ENCODE measurements at regions not wholly inside any gene's neighbourhood (a gene's known extent, or its start where the extent isn't known, plus 50 kb on each side); places are given as distances from the start of the nearest gene placed in this dataset.
"Not testable (repeated sequence)": the region's sequence is repeated elsewhere in the genome, so short reads cannot be mapped to it uniquely, and the experiment has no call there.

- DNase-seq (ENCODE audit: low read depth), result not testable (repeated sequence)
These were observed 378.3 kb downstream of the HLX start for GRCh38 chr1:221257548-221257947.

DNA sequence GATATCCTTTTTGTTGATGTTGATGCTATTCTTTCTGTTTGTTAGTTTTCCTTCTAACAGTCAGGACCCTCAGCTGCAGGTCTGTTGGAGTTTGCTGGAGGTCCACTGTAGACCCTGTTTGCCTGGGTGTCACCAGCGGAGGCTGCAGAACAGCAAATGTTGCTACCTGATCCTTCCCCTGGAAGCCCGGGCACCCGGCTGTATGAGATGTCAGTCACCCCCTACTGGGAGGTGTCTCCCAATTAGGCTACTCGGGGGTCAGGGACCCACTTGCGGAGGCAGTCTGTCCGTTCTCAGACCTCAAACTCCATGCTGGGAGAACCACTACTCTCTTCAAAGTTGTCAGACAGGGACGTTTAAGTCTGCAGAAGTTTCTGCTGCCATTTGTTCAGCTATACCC is 383.4 kb downstream of the HLX start:
- DNase-seq (ENCODE audit: low read depth), result not testable (repeated sequence)

DNA sequence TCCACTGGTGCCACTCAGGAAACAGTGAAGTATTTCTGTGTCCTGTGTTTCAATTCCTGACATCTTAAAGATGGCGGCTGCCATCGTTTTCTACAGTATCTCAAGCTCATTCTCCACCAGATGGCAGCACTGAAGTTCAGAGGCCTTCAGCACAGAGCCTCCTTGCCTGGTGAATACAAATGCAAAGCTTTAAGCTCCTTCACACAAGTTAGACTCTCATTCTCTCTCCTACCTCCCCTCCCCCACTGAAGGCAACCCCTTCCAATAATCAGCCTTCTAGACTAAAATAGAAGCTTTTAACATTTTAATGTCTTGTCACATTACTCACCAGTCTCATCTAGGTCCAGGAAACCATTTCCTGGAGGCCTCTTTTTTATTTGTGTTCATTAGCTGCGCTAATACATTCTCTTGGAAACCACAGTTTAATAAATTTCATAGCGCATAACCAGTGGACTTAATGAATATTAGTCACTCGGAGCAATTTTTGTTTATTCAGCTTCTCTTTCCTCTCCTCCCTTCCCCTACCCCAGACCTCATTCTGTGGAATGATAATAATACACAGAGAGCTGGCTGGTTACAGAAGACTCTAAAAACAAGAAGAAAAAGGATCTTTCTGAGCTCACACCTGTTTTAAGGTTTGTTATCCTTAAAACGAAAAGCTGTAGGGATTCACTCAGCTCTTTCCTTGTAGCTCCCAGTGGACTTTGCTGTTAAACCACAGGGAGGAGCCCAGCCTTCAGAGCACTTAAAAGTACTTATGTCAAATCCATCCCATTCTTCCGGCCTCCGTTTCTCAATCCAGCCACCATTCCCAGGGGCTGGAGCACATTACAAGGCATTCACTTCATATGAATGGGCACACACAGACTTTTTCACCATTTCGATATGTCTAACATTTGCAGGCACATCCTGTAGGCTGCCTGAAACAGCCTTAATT is 384.9 kb downstream of the HLX start:
- peak; percentile 4 for DNase-seq (ENCODE audit: low read depth)

DNA sequence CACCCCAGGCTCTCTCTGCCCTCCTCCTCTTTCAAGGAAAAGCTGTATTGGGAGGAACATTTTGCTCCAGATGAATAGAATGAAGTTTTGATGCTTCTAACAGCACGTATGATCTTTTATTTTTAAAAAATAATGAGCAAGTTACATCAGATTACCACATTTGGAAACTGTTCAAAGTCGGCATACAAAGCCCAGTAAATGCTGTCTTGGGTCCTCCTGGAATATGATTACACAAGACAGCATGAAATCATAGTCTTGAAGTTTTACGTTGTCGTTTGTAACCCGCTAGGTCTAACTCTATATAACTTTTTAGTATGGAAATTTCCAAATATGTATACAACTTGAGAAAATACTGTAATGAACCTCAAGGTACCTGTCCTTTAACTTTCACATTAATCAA is 385.6 kb downstream of the HLX start:
- DNase-seq (ENCODE audit: low read depth), result no peak

DNA sequence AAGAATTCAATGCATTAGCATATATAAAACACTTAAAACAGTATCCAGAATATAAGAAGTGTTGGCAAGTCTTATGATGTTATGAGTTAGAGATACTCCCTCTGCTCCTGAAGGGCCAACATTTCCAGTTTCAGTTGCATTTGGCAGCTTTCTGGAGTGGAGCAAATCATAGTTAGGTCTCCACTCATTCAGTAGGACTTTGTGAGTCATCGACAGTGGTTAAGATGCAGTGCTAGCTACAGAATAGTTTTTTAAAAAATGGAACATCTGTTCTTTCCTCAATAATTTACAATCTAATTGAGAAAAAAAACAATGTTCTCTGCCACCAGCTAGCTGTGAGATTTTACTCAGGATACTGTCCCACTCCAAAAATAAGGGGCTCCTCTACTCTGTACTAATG is 389.1 kb downstream of the HLX start:
- no peak for DNase-seq (ENCODE audit: low read depth)

DNA sequence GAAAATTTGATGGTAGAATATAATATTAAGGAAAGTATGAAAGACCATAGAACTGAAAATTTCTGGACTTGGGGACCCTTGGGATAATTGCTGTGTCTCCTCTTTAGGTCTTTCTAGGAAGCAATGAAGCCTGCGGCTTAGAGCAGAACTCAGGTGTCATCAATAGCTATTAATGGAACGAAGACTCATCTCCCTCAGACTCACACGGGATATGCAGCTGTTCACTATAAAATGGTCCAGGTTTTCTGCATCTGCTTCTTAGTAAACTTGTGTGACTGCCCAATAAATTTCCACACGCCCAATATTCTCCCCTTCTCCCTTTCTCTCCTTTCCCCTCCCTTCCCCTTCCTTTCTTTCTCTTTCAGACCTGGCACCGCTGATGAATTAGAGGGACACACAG is 392.5 kb downstream of the HLX start:
- no peak for DNase-seq (ENCODE audit: low read depth)

DNA sequence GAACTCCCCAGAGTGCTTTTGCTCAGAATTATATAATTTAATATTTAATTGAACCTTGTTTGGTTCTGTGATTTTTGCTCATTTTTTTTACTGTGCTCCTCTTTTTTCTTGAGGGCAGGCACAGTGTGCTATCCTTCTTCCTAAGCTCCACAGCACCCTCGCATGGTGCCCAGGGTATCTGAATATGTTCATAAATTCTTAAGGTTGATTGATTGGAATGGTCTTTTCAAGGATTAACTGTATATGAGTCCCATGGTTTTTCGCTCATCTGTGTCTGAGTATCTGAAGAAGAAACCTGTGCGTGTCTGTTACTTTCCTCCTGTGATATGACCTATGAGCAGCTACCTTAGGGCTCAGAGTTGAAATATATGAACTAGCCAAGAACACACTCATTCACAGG is 393.7 kb downstream of the HLX start:
- DNase-seq (ENCODE audit: low read depth), result no peak

DNA sequence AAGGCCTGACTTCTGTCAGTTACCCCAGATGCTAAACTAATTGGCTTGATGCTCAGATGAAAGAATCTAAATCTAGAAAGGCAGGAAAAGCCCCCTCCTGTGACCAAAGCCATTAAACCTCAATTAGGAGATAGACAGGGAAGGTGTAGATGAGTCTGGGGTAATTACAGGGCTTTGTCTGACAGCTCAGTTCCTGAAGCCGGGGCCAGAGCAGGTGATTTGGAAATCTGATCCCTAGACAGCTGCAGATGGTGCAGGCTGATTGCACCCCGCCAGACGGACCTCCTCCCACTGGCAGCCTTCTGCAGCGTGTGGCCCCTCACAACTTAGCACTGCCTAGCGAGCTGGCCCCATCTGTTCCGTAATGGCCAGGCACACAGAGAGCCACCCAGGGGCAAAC is 395.1 kb downstream of the HLX start:
- no peak for DNase-seq (ENCODE audit: low read depth)

GRCh38 chr1:221276896-221277409 is 397.7 kb downstream of the HLX start:
- no peak for DNase-seq (ENCODE audit: low read depth)

DNA sequence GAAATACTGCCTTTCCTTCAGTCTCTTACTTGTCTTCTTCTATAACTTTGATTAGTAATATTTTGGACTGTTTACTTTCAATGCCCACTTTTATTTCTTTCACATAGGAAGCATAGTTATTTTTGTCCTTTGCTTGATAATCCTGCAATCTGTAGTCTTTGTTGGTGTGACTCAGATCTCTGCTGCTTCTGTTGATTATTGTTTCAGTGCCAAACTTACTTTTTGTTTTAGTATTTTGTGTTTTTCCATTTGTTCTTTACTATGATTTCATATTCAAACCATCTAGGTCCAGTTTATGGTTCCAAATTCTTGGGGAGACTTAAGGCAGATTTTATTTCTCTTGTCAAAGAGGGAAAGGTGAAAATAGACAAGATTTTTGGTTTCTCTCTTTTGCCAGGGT is 399.9 kb downstream of the HLX start:
- no peak for DNase-seq (ENCODE audit: low read depth)

DNA sequence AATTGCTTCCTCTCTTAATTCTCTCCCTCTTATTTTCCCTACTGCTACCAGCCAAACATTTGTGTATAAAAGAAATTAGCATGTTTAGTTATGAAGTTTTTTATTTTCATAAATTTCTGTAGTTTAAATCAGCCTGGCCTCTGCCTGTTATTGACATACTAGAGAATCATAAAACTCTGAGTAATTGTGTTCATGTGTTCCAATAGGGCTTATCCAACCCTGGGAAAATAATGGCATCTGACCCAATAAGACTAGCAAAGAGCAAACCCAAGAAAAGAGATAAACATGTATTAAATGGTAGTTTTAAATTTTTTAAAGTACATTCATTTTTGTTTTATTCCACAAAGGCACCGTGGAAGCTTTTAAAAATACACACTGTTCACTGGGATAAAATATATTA is 404.3 kb downstream of the HLX start:
- DNase-seq (ENCODE audit: low read depth), result no peak

GRCh38 chr1:221284028-221284427 is 404.8 kb downstream of the HLX start:
- DNase-seq (ENCODE audit: low read depth), result no peak

DNA sequence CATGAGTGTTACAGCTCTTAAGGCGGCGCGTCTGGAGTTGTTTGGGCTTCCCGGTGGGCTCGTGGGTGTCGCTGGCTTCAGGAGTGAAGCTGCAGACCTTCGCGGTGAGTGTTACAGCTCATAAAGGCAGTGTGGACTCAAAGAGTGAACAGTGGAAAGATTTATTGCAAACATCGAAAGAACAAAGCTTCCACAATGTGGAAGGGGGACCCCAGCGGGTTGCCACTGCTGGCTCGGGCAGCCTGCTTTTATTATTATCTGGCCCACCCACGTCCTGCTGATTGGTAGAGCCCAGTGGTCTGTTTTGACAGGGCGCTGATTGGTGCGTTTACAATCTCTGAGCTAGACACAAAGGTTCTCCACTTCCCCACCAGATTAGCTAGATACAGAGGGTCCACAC is 405.7 kb downstream of the HLX start:
- not testable (repeated sequence) for DNase-seq (ENCODE audit: low read depth)

- not testable (repeated sequence) for DNase-seq (ENCODE audit: low read depth)
These were observed 406.4 kb downstream of the HLX start for GRCh38 chr1:221285458-221286210.

DNA sequence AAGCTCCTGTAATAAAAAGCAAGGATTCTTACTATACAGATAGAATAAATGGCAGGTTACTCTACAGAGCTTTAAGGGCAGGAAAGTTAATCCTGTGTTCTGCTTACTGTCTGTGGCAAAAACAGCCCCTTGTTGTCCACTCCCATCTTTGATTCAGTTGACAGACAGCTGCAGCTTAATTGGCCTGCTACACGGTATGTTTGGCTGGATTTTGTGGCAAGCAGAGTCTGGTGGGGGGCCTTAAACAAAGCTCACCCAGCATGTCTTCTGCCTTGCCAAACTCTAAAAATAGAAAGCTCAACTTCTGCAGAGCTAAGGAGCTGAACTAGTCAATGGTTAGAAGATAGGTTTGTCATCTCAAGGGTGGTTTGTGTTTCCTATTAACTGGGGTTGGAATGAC is 407.2 kb downstream of the HLX start:
- DNase-seq (ENCODE audit: low read depth), result no peak

DNA sequence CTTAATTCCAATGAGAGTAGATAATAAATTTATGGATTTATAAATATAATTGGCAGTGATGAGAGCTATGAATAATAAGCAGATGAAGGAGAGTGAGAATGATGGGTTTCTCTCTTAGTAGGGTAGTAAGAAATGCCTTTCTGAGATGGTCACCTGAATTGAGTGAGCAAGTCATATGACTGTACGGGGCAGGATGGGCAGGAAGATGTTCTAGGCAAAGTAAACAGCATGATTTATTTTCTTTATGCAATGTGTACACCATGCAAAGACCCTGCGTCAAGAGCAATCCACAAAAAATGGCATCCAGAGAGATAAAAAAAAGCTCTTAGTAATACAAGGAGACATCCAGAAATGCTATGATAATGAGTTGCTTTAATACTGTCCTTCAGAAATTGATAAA is 409.9 kb downstream of the HLX start:
- no peak for DNase-seq (ENCODE audit: low read depth)

DNA sequence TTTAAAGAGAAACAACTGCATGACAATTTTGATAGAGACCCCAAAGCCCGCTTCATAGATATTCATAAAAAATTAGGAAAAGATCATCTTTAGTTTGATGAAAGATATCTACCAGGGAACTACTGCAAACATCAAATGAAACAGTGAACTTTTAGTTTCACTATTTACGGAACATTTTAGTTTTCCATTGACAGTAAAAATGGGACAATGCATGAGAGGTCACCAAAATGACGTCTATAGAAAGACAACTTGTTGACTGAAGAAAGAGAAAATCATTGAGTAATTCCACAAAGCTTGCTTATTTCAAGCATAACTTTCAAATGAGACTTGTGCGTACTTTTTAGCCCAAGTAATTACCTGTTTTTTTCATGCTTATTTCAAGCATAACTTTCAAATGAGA is 411.4 kb downstream of the HLX start:
- no peak for DNase-seq (ENCODE audit: low read depth)

DNA sequence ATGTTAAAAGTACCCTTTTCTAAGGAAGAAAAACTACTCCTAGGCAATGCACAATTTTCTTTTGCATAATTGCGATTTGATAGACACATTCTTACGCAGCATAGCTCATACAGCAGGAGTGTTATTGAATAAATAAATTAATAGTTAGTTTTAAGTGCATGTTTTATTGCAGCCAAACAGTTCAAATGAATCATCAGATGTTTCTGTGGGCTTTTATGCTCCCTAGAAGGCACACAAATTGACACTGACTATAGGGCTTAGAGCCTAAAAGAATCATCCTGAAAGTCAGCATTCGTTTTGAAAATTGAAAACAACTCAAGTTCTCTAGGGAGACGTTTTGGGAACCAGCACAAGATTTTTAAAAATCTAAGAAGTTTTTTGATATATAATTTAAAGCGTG is 411.9 kb downstream of the HLX start:
- DNase-seq (ENCODE audit: low read depth), result no peak

DNA sequence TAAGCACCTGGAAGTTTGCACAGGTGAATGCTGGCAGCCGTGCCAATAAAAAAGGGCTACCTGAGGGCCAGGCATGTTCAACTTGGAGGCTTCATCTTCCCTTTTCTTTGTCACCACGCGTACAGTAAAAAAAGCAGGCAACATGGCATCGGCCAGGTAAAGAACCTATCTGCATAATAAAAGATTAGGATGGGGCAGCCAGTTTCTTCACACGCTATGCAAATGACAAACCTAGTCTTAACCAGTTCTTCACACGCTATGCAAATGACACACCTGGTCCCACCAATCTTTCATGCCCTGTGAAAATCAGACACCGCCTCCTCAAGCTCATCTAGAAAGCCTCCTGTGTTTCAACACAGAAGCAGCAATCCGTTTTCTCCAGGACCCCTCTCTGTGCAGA is 413.4 kb downstream of the HLX start:
- DNase-seq (ENCODE audit: low read depth), result no peak

DNA sequence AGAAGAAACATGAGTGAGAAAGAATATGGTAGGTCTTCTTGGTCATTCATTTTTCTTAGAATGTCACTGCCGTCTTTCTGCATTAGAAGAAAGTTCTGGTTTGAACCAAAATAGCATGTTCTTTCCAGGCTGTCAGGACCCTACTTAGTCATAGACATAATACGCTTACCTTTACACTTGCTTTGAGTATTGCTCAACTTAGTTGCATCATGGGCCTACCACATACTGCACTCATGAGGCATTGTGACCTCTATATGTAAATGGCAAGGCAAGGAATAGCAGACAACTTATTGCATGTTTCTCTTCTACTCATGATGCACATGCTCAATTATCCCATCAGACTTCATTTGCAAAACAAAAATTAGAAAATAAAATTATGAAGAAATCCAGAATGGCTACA is 415.0 kb downstream of the HLX start:
- no peak for DNase-seq (ENCODE audit: low read depth)

DNA sequence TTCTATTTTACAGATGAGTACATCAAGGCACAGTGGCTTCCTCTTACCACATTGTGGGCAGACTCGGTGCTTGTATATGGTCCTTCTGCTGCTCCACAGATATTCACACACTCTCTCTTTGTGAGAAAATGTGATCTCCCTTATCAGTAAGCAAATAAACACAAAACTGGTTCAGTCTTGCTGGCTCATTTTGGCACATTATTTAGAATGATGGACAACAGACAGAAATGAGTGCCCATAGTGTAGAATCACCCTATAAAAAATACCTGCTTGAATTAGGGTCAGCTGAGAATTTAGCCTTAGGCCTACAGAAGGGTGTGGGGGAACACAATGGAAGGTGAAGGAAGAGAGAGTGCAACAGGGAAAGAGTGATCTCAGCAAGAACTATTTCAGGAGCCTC is 423.1 kb downstream of the HLX start:
- DNase-seq (ENCODE audit: low read depth), result no peak

DNA sequence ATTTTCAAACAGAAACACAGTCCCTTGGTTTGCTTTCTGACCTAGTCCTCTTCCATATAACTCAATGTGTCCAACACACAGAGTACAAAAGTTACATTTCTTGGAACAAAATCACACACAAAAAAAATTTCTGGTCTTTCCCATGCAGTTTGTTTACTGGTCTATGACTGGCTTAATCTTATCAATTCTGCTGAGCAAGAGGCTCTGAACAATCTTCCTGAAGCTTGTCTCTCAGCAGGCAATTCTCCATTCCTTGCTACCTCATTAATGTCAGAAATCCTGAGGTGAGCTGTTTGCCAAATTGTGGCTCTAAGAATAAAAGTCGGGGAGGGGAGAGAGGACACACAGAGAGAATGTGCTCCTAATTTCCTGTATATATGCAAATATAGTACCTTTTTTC is 423.6 kb downstream of the HLX start:
- no peak for DNase-seq (ENCODE audit: low read depth)

DNA sequence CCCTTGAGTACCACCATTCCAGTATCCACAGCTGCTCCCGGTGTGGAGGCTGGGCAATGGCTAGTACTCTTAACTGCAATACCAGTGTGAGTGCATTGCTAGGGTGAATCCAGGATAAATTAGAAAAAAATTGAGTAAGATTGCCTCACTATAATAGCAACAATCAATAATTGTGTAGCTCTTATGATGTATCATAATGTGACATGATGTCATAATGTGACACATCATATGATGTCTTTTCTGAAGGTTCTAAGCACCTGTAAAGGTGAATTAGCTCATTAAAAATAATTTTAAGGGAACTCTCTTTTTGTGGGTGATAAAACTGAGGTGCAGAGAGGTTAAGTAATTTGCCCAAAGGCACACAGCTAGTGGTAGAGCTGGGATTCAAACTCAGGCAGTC is 424.4 kb downstream of the HLX start:
- no peak for DNase-seq (ENCODE audit: low read depth)

Data from stimulated activated CD8-positive, alpha-beta memory T cell treated with anti-CD3 and anti-CD28 coated beads, Interleukin-4, amount 100 ng/mL, for 24 hours (primary cell).